ENCODE measurements at regions not wholly inside any gene's neighbourhood (a gene's known extent, or its start where the extent isn't known, plus 50 kb on each side); places are given as distances from the start of the nearest gene placed in this dataset.
A peak's percentile ranks its signal among the peaks of the same experiment; 100 is the strongest.

DNA sequence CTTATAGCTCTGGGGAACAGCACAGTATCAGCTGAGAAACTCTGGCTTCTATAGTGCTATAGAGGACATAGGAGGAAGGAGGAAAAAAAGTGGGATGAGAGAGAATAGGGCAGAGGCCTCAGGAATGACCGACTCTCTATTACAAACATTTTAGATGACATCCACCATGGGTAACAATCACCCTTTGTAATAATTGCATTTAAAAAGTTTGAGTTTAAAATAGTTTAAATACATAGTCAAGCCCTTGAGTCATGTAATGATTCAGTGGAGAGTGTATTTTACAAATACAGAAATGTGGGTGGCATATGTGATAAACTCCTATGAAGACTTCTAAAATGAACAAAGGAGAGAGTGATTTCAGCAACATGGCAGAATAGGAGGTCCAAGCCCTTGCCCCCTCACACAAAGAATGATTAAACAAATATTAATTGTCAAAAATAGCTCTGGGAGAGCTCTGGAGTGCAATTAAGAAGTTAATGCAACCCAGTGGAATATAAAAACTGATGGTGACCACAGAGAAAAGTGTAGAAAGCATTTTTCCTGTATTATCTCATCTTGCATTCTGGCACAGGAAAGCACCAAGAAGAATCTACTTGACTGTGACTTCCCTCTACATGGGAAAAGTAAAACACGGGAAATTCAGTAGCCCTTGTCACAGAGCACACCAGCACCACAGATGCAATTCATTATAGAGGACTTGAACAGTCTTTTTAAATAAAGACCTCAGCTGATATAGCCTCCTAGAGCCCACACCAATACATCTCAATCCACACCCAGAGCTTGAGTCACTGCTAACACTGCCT is 569.0 kb upstream of the SORCS1 start:
- no peak for DNase-seq

DNA sequence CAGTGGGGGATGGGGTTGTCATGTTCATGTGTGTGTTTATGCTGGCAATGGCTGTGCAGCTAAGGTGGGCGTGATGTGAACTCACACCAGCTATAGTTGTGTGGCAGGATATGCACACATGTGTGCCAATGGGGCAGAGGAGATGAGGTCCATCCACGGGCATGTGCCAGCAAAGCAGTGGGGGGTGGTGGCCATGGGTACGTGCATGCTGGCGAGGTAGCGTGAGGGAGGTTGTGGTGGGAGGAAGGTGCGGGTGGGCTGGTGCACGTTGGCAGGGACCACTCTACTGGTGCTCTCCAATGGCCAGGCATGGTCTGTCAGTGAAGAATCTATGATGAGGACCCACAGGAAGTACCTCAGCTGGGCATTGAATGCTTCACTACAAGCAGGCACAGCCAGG is 567.5 kb upstream of the SORCS1 start:
- no peak for DNase-seq

DNA sequence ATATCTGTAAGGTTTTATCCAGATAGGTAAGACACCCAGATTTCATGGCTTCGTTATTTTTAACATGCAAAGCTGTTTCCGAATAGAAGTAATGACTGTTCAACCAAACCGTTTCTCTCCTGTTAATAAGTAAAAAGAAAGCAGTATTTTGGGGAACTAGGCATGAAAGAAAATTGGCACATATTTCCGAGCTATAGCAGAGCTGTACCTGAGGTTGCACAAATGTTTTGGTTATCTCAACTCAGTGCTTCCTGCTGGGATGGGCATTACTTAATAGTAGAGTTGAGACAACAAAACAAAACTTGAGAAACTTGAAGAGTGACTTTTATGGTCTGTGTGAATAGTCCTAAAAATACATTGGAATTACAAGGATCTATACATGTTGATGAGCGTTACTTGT is 564.3 kb upstream of the SORCS1 start:
- no peak for DNase-seq

DNA sequence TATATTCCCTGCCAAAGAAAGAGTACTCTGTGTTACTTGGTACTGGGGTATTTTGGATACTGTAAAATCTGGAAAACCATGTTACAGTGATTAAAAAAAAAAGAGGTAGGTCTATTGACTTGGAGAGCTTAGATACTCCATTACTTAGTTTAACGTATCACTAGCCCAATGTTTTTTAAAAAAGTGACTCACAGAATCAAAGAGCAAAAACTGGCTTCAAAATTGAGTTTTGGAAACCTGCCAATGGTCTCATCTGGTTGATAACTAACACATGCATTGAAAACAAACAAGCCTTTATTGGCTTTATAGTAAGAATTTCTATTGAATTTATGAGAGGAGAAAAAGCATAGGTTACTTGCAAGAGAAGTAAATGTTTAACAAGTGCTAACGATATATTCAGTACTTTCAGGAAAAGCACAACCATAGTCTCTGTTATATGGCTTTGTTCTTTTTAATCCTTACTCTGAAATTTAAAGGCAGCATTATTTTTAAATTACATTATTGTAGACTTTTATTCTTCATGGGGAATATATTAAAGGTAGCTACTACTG is 563.3 kb upstream of the SORCS1 start:
- peak in 1 of 2 experiments; percentile 0 for DNase-seq

DNA sequence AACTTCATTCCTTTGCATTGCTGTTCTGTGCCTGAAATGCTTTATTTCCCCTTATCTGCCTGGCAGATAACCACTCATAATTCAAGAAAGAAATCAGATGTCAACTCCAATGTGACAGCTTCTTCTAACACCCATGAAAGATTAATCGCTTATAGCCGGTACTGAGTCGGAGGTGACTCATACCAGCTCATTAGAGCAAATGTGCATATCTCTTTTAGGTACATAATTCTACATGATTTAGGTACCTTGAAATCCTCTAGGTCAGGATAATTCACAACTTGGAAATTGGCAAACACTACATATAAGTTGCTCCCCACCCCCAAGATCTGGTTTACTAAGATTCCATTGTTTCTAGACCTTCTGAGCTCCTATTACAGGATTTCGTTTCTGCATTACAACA is 554.4 kb upstream of the SORCS1 start:
- DNase-seq = no peak

DNA sequence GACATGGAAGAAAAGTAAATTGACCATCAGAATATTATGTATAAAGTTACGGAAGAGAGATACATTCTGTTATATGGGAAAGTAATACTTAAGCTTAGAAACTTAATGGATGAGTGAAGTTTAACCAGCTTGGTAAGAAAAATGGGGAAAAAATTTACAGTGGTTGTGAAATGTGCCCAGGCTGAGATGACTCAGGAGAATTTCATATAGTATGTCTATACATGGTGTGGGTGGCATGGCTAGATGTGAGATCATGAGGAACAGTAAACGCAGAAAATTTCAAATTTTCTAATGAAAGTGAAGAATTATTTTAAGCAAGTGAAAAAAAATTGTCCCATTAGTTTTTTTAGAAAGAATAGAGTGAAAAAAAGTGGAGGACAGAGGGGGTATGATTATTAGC is 552.5 kb upstream of the SORCS1 start:
- DNase-seq = no peak

DNA sequence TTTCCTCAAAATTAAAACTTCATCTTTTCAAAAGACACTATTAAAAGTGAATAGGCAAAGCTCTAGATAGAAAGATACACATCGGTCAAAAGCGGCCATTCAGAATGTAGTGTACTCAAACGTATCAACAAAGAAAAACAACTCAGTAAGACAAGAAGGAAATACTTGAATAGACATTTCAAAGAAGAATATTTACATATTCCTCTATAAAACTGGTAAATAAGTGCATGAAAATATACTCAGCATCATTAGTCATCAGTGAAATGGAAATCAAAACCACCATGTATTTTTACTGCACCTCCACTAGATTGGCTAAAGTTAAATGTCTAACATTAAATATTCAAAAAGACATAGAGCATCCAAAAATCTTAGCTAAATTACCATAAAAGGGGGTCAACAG is 551.1 kb upstream of the SORCS1 start:
- DNase-seq = no peak

DNA sequence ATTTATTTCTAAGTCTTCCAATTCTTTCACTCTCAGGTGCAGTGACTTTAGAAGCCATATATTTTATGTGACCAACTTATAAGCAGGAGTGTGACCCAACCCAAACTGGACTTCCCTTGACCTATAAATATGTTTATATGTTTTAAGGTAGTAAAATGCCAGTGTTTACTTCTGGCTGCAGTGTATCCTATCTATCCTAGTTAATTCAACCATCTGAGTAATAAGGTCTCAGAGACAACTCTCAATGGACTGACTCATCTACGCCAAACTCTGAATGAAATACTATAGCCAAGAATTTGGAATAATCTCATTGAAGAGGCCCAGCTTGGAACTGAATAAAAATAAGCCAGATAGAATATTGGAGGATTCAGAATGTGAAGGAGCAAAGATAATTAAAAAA is 544.5 kb upstream of the SORCS1 start:
- DNase-seq = no peak

DNA sequence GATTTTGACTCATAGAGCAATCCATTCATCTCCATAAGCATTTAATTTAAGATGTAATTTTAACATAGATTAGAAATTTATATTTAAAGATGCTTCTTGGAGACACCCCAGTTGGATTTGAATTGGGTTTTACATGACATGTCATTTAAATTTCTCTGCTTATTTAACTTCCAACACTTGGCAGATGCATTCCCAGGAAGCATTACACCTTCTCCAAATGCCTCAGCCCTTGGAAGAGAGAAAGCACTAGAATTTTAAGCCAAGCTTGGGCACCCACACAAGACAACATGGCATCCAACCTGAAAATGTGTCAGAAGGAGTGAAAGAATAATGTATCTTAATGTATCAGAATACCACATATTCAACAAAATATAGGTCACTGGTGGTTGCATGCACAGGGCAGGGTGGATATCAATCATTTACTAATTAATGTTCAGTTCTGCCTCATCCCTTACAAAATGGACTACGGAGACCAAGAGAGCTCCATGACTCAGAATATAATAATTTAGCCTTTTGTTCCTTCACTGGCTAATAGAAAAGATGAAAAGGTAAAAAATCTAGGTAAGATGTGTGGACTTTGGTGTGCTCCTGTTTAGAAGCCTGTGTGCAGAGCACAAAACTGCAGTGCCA is 541.7 kb upstream of the SORCS1 start:
- no peak for DNase-seq

DNA sequence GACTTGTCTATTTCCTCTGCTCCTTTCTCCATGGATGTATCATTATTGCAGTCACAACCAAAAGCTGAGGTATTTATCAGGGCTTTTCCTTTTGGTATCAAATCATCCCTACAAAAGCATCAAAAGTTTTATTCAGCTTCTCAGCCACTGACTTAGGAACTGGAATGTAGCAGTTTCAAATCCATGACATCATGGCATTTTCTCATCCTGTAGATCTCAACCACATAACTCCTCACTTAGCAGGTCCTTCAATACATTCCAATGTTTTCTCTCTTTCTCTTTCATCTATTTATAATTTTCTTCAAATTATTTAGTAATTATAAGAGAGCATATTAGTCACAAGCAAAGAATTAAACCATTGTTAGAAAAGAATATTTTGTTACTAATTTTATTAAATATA is 537.4 kb upstream of the SORCS1 start:
- DNase-seq = no peak

DNA sequence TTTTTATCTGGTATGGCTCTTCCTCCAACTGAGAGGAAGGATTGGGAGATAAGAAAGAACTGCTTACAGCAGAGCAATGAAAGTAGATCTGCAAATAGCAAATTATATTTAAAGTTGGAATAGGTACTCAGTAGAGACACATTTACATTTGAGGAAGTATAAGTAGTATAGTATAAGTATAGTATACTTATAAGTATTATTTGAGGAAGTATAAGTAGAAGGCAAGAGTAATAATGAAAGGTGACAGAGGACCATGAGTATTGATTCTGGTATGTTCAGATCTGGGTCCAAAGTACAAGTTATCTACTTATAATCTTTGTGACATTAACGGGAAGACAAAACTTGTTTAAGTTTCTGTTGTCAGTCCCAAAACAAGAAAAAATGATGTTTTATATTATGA is 527.6 kb upstream of the SORCS1 start:
- no peak for DNase-seq

DNA sequence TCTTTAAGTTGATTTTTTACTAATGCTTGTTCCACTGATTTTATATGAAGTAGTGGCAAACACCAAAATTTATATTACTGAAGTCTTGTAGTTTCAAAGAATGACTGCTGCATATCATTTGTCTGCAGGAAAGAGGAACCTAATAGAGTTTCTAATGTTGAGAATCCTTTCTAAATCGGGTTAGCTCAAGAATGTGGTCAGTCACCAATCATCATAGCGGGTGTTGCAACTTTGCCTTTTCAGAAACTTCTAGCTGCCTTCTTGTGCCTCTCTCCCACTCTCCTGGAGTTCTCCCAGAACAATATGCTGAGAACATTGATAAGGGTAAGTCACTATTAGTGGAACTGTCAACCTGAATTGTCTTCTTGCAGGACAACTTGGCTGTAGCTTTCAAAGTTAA is 524.8 kb upstream of the SORCS1 start:
- DNase-seq = no peak

DNA sequence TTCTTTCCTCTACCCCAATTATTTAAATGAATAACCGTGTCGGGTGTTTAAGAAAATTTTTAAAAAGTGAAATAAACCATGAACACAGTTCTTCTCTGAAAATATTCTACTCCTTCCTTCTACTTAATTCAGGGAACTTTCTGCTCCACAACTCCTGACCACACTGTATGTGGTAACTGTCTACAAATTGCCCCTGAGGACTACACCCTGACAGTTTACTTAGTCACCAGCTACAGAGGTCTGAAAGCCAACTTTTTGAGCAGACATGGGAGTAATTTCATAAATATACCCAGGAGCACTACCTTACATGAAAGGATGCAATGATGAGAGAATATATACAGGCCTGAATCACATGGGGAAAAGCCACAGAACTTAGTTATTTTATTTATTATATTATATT is 523.2 kb upstream of the SORCS1 start:
- DNase-seq = no peak

DNA sequence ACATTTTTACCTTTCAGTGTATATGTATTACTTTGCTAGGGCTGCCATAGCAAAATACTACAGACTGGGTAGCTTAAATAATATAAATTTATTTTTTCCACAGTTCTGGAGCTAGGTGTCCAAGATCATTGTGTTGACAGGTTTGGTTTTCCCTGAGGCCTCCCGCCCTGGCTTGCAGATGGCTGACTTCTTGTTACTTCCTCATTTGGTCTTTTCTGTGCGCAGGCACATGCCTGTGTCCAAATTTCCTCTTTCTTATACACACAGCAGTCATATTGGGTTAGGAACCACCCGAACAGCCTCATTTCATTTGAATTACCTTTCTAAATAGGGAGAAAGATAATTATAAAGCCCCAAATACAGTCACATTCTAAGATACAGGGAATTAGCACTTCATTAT is 521.6 kb upstream of the SORCS1 start:
- no peak for DNase-seq

DNA sequence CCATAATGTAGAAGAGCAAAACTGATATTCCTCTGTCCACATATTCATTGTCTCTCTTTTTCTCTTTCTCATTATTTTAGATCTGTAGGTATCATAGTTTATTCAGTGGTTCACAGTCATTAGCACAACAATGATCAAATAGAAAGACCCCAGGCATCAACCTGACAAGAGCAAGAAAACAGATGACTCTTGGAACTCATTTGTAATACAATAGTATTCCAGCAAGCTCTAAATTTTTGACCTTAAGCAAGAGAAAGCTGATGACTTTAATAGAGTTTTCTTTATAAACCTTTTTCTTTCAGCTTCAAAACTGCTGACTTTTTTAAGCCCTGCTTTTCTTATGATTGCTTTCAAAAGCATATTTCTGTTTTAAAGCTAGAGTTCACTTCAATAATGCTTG is 507.5 kb upstream of the SORCS1 start:
- no peak for DNase-seq

DNA sequence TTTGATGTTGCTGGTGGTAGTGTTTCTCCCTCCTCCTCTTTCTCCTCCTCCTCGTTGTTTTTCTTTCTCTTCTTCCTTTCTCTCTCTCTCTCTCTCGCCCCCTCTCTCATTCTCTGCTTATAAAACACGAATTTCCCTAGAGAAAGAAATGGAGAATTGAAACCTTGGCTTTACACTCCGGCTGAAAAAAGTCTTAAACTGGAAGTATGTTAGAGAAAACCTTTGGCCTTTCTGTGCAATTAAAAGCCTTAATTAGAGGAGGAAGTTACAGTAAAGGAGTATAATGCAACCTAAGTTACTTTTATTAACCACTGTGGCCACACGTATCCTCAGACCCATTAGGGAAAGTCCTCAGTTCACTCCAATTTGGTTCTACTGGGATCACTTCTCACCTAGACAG is 501.7 kb upstream of the SORCS1 start:
- DNase-seq = no peak

DNA sequence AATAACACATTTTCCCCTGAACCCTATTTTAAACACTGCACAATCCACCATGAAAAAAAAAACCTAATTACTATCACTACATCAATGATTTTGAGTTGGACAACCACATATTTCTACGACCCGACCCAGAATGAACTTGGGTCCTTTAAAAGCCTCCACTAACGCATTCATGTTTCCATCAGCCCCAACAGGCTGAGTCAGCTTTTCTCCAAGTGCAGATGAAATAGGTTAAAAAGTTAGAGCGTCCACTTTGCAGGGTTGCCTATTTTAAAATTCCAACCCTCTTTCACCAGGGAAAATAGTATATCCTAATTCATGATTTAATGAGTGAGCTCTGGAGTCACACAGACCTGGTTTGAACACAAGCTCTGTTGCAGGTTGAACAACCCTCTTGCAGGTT is 501.0 kb upstream of the SORCS1 start:
- DNase-seq = no peak

DNA sequence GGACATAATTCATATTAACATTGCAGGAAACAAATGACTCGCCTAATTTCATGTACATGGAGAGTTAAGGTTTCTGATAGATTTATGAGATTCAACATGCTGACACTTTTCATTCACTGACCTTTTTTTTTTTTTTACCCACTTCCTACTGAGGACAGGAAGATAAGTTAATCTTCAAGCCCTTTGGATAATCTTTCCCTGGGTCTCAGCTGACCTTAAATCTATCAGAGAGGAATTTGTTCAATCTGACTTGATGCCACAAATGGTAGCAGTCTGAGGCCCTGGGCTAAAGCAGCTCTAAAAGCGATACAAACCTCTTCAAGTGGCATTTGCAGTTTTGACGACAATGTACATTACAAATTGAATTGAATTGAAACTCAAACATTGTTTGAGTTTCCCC is 493.3 kb upstream of the SORCS1 start:
- DNase-seq = no peak

DNA sequence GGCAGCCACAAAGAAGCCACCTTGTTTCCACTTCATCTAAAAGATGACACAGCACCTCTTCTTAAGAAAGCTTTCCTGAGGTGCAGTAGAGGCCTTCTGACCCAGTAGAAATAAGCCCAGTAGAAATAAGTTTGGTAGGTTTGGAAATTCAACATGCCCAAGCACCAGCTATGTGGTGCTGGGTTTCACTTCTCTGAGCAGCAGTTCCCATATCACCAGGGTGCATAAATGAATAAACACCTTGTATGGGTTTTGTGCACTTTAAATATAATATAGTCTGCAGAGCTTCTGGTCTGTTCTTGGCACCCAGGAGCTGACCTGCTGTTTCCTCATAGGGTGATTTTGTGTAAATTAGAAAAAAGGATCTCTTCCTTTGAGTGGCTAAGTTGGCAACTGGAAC is 492.4 kb upstream of the SORCS1 start:
- no peak for DNase-seq

DNA sequence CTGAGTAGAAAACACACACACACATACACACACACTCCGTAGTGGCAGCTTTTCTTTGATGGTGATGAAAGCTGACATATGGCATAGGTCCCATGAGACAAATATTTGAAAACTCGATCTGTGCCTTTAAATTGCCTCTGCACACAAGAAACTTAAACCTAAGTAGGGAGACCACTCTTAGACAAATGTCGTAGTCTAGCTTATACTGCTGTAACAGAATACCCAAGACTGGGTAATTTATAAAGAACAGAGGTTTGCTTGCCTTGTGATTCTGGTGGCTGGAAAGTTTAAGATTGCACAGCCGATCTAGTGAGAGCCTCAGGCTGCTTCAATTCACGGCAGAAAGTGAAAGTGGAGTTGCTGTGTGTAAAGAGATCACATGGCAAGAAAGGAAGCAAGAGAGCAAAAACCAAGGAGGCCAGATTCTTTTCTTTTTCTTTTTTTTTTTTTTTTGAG is 489.4 kb upstream of the SORCS1 start:
- no peak for DNase-seq

DNA sequence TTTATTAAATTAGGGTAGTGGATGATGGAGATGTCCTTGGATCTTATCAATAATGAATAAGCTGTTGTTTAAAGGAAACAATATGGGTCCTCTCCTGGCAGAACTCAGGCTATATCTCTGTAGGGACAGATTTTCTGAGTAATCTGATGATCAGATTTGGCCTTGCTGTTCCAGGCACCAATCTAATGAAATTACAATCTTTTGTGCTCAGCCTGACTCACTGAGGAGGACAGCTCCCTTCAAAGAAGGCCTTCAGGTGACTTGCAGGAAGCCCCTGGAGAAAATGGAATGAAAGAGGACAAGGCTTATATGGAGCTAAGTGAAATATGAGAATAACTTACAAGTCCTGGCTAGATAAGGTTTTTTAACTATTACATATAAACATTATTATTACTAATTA is 486.4 kb upstream of the SORCS1 start:
- no peak for DNase-seq

DNA sequence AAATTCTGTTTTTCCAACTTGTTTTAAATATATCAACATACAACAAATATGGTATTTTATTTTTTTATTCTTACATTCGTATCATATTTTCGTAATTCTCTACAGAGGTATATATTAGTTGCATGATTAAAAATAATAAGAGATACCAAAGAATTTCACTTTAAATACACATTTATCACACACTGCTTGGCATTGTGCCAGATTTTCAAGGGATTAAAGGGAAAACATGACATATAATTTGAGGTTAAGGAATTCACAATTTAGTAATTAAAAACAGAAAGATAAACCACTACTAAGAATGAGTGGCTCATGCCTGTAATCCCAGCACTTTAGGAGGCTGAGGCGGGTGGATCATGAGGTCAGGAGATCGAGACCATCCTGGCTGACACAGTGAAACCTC is 484.7 kb upstream of the SORCS1 start:
- DNase-seq = no peak

DNA sequence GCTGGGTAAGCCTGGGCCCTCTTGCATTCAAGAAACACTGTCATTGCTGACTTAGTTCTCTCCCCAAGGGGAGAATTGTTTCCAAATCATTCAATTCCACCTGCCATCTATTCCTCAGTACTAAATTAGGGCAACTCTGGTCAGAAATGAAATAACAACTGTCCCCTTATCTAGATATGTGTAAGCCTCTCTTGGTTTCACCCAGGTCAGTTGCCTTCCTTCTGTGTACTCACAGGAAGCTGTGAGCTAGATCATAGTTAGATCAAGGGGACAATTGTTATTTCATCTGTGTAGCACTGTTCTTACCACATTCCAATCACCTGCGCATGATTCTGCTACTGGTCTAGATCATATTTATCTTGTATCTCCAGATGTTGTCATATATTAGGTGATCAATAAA is 483.0 kb upstream of the SORCS1 start:
- no peak for DNase-seq

DNA sequence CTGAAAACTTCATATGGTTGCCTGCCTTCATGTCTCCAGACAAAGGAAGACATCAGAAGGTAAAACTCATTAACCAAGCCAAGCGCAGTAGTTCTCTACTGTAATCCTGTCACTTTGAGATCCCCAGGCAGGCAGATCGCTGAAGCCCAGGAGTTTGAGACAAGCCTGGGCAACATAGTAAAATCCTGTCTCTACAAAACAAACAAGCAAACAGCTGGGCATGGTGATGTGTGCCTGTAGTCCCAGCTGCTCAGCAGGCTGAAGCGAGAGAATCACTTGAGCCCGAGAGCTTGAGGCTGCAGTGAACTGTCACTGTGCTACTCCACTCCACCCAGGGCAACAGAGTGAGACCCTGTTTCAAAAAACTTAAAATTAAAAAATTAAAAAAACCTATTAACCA is 467.4 kb upstream of the SORCS1 start:
- DNase-seq = no peak

DNA sequence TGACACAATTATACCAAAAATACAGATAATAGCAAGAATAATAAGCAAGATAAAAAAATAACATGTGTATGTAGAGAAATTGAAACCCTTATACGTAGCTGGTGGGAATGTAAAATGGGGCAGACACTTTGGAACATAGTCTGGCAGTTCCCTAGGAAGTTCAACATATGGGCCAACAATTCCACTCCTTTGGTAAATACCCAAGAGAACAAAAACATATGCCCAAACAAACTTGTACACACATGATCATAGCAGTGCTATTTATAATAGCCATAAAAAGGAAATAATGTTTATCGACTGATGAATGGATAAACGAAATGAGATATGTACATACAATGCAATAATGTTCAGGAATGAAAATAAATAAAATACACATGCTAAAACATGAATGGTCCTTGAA is 462.4 kb upstream of the SORCS1 start:
- DNase-seq = no peak

Measured in NCI-H1930 (cell line).